CD8-positive, alpha-beta memory T cell (primary cell): ENCODE measurements at regions not wholly inside any gene's neighbourhood (a gene's known extent, or its start where the extent isn't known, plus 50 kb on each side); places are given as distances from the start of the nearest gene placed in this dataset.

Experiments
- CTCF ChIA-PET: fragments of 350-600 bp; sonication (Branson Sonifier 250); formaldehyde crosslinking; loops from one replicate; lab custom pipeline; 2021; ENCODE audit warnings: antibody characterized with exemption; lab: Charles Lee
- POLR2A ChIA-PET: fragments of 350-600 bp; sonication (Branson Sonifier 250); formaldehyde crosslinking; loops from one replicate; lab custom pipeline; 2021; ENCODE audit warnings: antibody characterized with exemption; lab: Charles Lee
- DNase-seq, 5 donors: peaks; one replicate each; pipeline versions ENCODE4 v3.0.0 to v3.0.0-alpha.2; 2020 to 2022; ENCODE audit warnings: mixed read lengths in 1 of 5
- H3K27ac ChIP-seq: one replicate; pipeline ENCODE4 v1.7.0; 2013; ENCODE audit warnings: low read depth, mild to moderate bottlenecking, low read length, moderate library complexity
- H3K27me3 ChIP-seq: 2 replicates; pipeline ENCODE4 v1.7.0; 2013; ENCODE audit warnings: low read length, mild to moderate bottlenecking; ENCODE audit not compliant: insufficient read depth, poor library complexity, severe bottlenecking
- H3K36me3 ChIP-seq: 2 replicates; pipeline ENCODE4 v1.7.0; 2013; ENCODE audit warnings: mild to moderate bottlenecking, low read length, moderate library complexity; ENCODE audit not compliant: insufficient read depth
- H3K4me1 ChIP-seq: 2 replicates; pipeline ENCODE4 v1.7.0; 2013; ENCODE audit warnings: mild to moderate bottlenecking, low read length, moderate library complexity; ENCODE audit not compliant: insufficient read depth
- H3K4me3 ChIP-seq: 2 replicates; pipeline ENCODE4 v1.7.0; 2013; ENCODE audit warnings: mild to moderate bottlenecking, low read length
- H3K9me3 ChIP-seq: 2 replicates; pipeline ENCODE4 v1.7.0; 2013; ENCODE audit warnings: mild to moderate bottlenecking, low read length
- H3K27ac Mint-ChIP-seq, 8 donors: one replicate each; pipeline ENCODE4 v1.8.0; 2020 to 2021; ENCODE audit warnings: mixed read lengths in 8 of 8, mild to moderate bottlenecking in 6 of 8, inconsistent platforms in 3 of 8, moderate library complexity in 3 of 8
- H3K27me3 Mint-ChIP-seq, 2 donors: one replicate each; pipeline ENCODE4 v1.8.0; 2020 to 2021; ENCODE audit warnings: mixed read lengths in 2 of 2, mild to moderate bottlenecking in 1 of 2, moderate library complexity in 1 of 2
- H3K36me3 Mint-ChIP-seq, 3 donors: one replicate each; pipeline ENCODE4 v1.8.0; 2020 to 2021; ENCODE audit warnings: mixed read lengths in 3 of 3, inconsistent platforms in 1 of 3, mild to moderate bottlenecking in 1 of 3
- H3K4me1 Mint-ChIP-seq, 3 donors: one replicate each; pipeline ENCODE4 v1.8.0; 2020 to 2021; ENCODE audit warnings: mixed read lengths in 3 of 3, inconsistent platforms in 1 of 3, mild to moderate bottlenecking in 1 of 3
- H3K4me3 Mint-ChIP-seq, 7 donors: one replicate each; pipeline ENCODE4 v1.8.0; 2020 to 2021; ENCODE audit warnings: mixed read lengths in 7 of 7, mild to moderate bottlenecking in 6 of 7, moderate library complexity in 4 of 7, inconsistent platforms in 2 of 7
- H3K9me3 Mint-ChIP-seq, 5 donors: one replicate each; pipeline ENCODE4 v1.8.0; 2020 to 2022; ENCODE audit warnings: mixed read lengths in 5 of 5, mild to moderate bottlenecking in 3 of 5, moderate library complexity in 2 of 5, inconsistent platforms in 1 of 5

- H3K9me3 ChIP-seq = peaks cover 8% of the 10 kb centered on the region
- H3K4me3 ChIP-seq = no peak overlapping the region
- peaks cover 0 to 14% (median 0%) of the 10 kb centered on the region in 3 donors for H3K36me3 Mint-ChIP-seq
- POLR2A ChIA-PET = no interaction called here
- H3K9me3 Mint-ChIP-seq = peaks cover 0 to 7% (median 3%) of the 10 kb centered on the region in 5 donors
- no peaks in the 10 kb centered on the region for H3K4me1 ChIP-seq
- H3K36me3 ChIP-seq = no peaks in the 10 kb centered on the region
- H3K27ac Mint-ChIP-seq = no peak overlapping the region
- peaks cover 5% of the 10 kb centered on the region for H3K27me3 ChIP-seq
- H3K27me3 Mint-ChIP-seq = peaks cover 8 to 24% of the 10 kb centered on the region in 2 donors
- H3K4me1 Mint-ChIP-seq = no peaks in the 10 kb centered on the region
- CTCF ChIA-PET = no interaction called here
- H3K4me3 Mint-ChIP-seq = no peak overlapping the region
- H3K27ac ChIP-seq = no peak overlapping the region
- no peak for DNase-seq
Observed at GRCh38 chr7:3240826-3241430, 60.1 kb upstream of the SDK1 start.

GRCh38 chr7:3241686-3242258 is 59.3 kb upstream of the SDK1 start:
- no peaks in the 10 kb centered on the region for H3K4me1 ChIP-seq
- ChIA-PET CTCF (no interaction called here), POLR2A (no interaction called here)
- no peak overlapping the region for H3K27ac ChIP-seq
- H3K36me3 ChIP-seq = no peaks in the 10 kb centered on the region
- DNase-seq = no peak
- no peak overlapping the region for H3K4me3 ChIP-seq
- Mint-ChIP-seq H3K27ac (peak overlapping the region in 1 of 8 donors; percentile 23), H3K9me3 (peaks cover 0 to 3% (median 2%) of the 10 kb centered on the region in 5 donors), H3K4me1 (no peaks in the 10 kb centered on the region), H3K27me3 (peaks cover 7 to 15% of the 10 kb centered on the region in 2 donors), H3K4me3 (no peak overlapping the region), H3K36me3 (peaks cover 0 to 5% (median 0%) of the 10 kb centered on the region in 3 donors)
- no peaks in the 10 kb centered on the region for H3K27me3 ChIP-seq
- H3K9me3 ChIP-seq = no peaks in the 10 kb centered on the region

- CTCF ChIA-PET = no interaction called here
- Histone ChIP-seq H3K9me3 (no peaks in the 10 kb centered on the region), H3K36me3 (no peaks in the 10 kb centered on the region), H3K4me3 (no peak overlapping the region), H3K4me1 (no peaks in the 10 kb centered on the region), H3K27me3 (no peaks in the 10 kb centered on the region), H3K27ac (no peak overlapping the region)
- no peak for DNase-seq
- peak overlapping the region in 1 of 8 donors; percentile 48 for H3K27ac Mint-ChIP-seq
- no peak overlapping the region for H3K4me3 Mint-ChIP-seq
- peaks cover 7 to 10% of the 10 kb centered on the region in 2 donors for H3K27me3 Mint-ChIP-seq
- POLR2A ChIA-PET = no interaction called here
- H3K9me3 Mint-ChIP-seq = peaks cover 0 to 5% (median 1%) of the 10 kb centered on the region in 5 donors
- no peaks in the 10 kb centered on the region for H3K4me1 Mint-ChIP-seq
- H3K36me3 Mint-ChIP-seq = peaks cover 0 to 4% (median 0%) of the 10 kb centered on the region in 3 donors
Observed at GRCh38 chr7:3242398-3242972, 58.6 kb upstream of the SDK1 start.

GRCh38 chr7:3243256-3243655 is 57.8 kb upstream of the SDK1 start:
- Mint-ChIP-seq H3K27me3 (peaks cover 4 to 7% of the 10 kb centered on the region in 2 donors), H3K27ac (peak overlapping the region in 1 of 8 donors; percentile 72), H3K9me3 (peaks cover 0 to 5% (median 1%) of the 10 kb centered on the region in 5 donors), H3K4me1 (no peaks in the 10 kb centered on the region), H3K36me3 (peaks cover 0 to under 1% (median 0%) of the 10 kb centered on the region in 3 donors), H3K4me3 (no peak overlapping the region)
- Histone ChIP-seq H3K27ac (no peak overlapping the region), H3K9me3 (no peaks in the 10 kb centered on the region), H3K27me3 (no peaks in the 10 kb centered on the region), H3K4me1 (no peaks in the 10 kb centered on the region), H3K36me3 (no peaks in the 10 kb centered on the region), H3K4me3 (no peak overlapping the region)
- no peak for DNase-seq
- POLR2A ChIA-PET = no interaction called here
- CTCF ChIA-PET = no interaction called here

- Mint-ChIP-seq H3K4me1 (no peaks in the 10 kb centered on the region), H3K9me3 (peaks cover 0 to 5% (median 1%) of the 10 kb centered on the region in 5 donors), H3K4me3 (no peak overlapping the region), H3K27ac (no peak overlapping the region), H3K27me3 (peaks cover 4 to 9% of the 10 kb centered on the region in 2 donors), H3K36me3 (no peaks in the 10 kb centered on the region)
- ChIA-PET POLR2A (no interaction called here), CTCF (no interaction called here)
- Histone ChIP-seq H3K4me1 (no peaks in the 10 kb centered on the region), H3K36me3 (no peaks in the 10 kb centered on the region), H3K9me3 (no peaks in the 10 kb centered on the region), H3K27me3 (no peaks in the 10 kb centered on the region), H3K27ac (no peak overlapping the region), H3K4me3 (no peak overlapping the region)
- no peak for DNase-seq
Observed at GRCh38 chr7:3243680-3244079, 57.4 kb upstream of the SDK1 start.

GRCh38 chr7:3244241-3244814 is 56.7 kb upstream of the SDK1 start:
- Mint-ChIP-seq H3K27me3 (peaks cover 4 to 13% of the 10 kb centered on the region in 2 donors), H3K36me3 (no peaks in the 10 kb centered on the region), H3K27ac (no peak overlapping the region), H3K4me1 (no peaks in the 10 kb centered on the region), H3K4me3 (no peak overlapping the region), H3K9me3 (peaks cover 0 to 5% (median 1%) of the 10 kb centered on the region in 5 donors)
- Histone ChIP-seq H3K4me1 (no peaks in the 10 kb centered on the region), H3K36me3 (no peaks in the 10 kb centered on the region), H3K9me3 (no peaks in the 10 kb centered on the region), H3K27me3 (no peaks in the 10 kb centered on the region), H3K4me3 (no peak overlapping the region), H3K27ac (no peak overlapping the region)
- POLR2A ChIA-PET = no interaction called here
- CTCF ChIA-PET = no interaction called here
- DNase-seq = no peak

GRCh38 chr7:3245077-3245476 is 56.0 kb upstream of the SDK1 start:
- POLR2A ChIA-PET = no interaction called here
- H3K9me3 Mint-ChIP-seq = peaks cover 0 to 5% (median 1%) of the 10 kb centered on the region in 5 donors

GRCh38 chr7:3245721-3246120 is 55.3 kb upstream of the SDK1 start:
- H3K9me3 ChIP-seq = no peaks in the 10 kb centered on the region
- H3K27me3 ChIP-seq = no peaks in the 10 kb centered on the region
- H3K9me3 Mint-ChIP-seq = peaks cover 0 to 5% (median 0%) of the 10 kb centered on the region in 5 donors
- POLR2A ChIA-PET = no interaction called here
- no peak overlapping the region for H3K27ac ChIP-seq
- H3K4me1 Mint-ChIP-seq = no peaks in the 10 kb centered on the region
- H3K4me3 Mint-ChIP-seq = no peak overlapping the region
- DNase-seq = no peak
- H3K36me3 ChIP-seq = no peaks in the 10 kb centered on the region
- no peaks in the 10 kb centered on the region for H3K36me3 Mint-ChIP-seq
- H3K27ac Mint-ChIP-seq = no peak overlapping the region
- H3K4me1 ChIP-seq = no peaks in the 10 kb centered on the region
- H3K27me3 Mint-ChIP-seq = peaks cover 6 to 11% of the 10 kb centered on the region in 2 donors
- CTCF ChIA-PET = no interaction called here
- H3K4me3 ChIP-seq = no peak overlapping the region

More at GRCh38 chr7:3245077-3245476, 56.0 kb upstream of the SDK1 start:
- no peaks in the 10 kb centered on the region for H3K4me1 ChIP-seq
- no peaks in the 10 kb centered on the region for H3K36me3 ChIP-seq
- H3K27ac ChIP-seq = no peak overlapping the region
- H3K27me3 ChIP-seq = no peaks in the 10 kb centered on the region
- CTCF ChIA-PET = no interaction called here
- Mint-ChIP-seq H3K27ac (no peak overlapping the region), H3K27me3 (peaks cover 4 to 11% of the 10 kb centered on the region in 2 donors), H3K36me3 (no peaks in the 10 kb centered on the region), H3K4me1 (no peaks in the 10 kb centered on the region), H3K4me3 (no peak overlapping the region)
- no peak for DNase-seq
- no peaks in the 10 kb centered on the region for H3K9me3 ChIP-seq
- H3K4me3 ChIP-seq = no peak overlapping the region
